Lower leg skin (tissue), 4 donors: ENCODE measurements at regions not wholly inside any gene's neighbourhood (a gene's known extent, or its start where the extent isn't known, plus 50 kb on each side); places are given as distances from the start of the nearest gene placed in this dataset.

Experiments used
- DNase-seq, 2 donors: peaks; one replicate each; pipeline ENCODE4 v3.0.0-alpha.2; 2019; ENCODE audit warnings: low spot score in 2 of 2
- H3K4me3 ChIP-seq: fragments of 200-600 bp; sonication (generic); 2 replicates; pipeline ENCODE4 v1.5.1; 2017; ENCODE audit warnings: mild to moderate bottlenecking, low read depth; ENCODE audit not compliant: poor library complexity, severe bottlenecking
- CTCF ChIP-seq, 3 donors: fragments of 450-650 bp; IDR thresholded peaks; one replicate each; pipeline ENCODE4 v1.5.1; 2016; ENCODE audit warnings: antibody characterized with exemption in 3 of 3, mild to moderate bottlenecking in 3 of 3, moderate library complexity in 2 of 3
- POLR2A ChIP-seq, 2 donors: fragments of 450-650 bp; IDR thresholded peaks; one replicate each; pipeline ENCODE4 v1.6.1; 2016 to 2017; ENCODE audit warnings: antibody characterized with exemption in 2 of 2, mild to moderate bottlenecking in 1 of 2, moderate library complexity in 1 of 2
- WGBS, 2 donors: methylation state at CpG; one replicate each; pipeline ENCODE4 v1.1.5; 2018; 5-methylcytosine and 5-hydroxymethylcytosine counted together
- intact Hi-C: fragments of 100-400 bp; cut with DNase I; formaldehyde crosslinking; loops from one replicate; pipeline ENCODE4 v1.15.0; 2023; ENCODE audit warnings: low total_unique reads

- H3K4me3 ChIP-seq: no peak overlapping the region
- WGBS, 2 donors: 65 to 79% methylated on average over 5 of the region's 5 CpGs
- TF ChIP-seq CTCF (IDR thresholded peaks at IDR 0.05) (no peak), POLR2A (IDR thresholded peaks at IDR 0.05) (no peak)
- peak in 1 of 2 donors; percentile 82 for DNase-seq
- intact Hi-C loops: no loop called here
These were observed 193.3 kb downstream of the ANKRD30B start for GRCh38 chr18:14941256-14941655.

GRCh38 chr18:14941792-14942191 lies 193.8 kb downstream of the ANKRD30B start:
- no peak overlapping the region for H3K4me3 ChIP-seq
- TF ChIP-seq POLR2A (IDR thresholded peaks at IDR 0.05) (no peak), CTCF (IDR thresholded peaks at IDR 0.05) (no peak)
- intact Hi-C loops: no loop called here
- DNase-seq: peak in 1 of 2 donors; percentile 36
- WGBS, 2 donors: 40 to 60% methylated on average over 3 of the region's 3 CpGs

- intact Hi-C loops: no loop called here
- TF ChIP-seq POLR2A (IDR thresholded peaks at IDR 0.05): no peak
- TF ChIP-seq CTCF (IDR thresholded peaks at IDR 0.05): no peak
- WGBS, 2 donors: 82 to 92% methylated on average over 7 of the region's 7 CpGs
- DNase-seq: peak in 1 of 2 donors; percentile 21
- no peak overlapping the region for H3K4me3 ChIP-seq
These were observed 194.3 kb downstream of the ANKRD30B start for GRCh38 chr18:14942275-14942674.

GRCh38 chr18:14943486-14943885 lies 195.5 kb downstream of the ANKRD30B start:
- 93 to 95% methylated on average over 9 of the region's 9 CpGs for WGBS, 2 donors
- H3K4me3 ChIP-seq: no peak overlapping the region
- no peak for TF ChIP-seq CTCF (IDR thresholded peaks at IDR 0.05)
- no peak for TF ChIP-seq POLR2A (IDR thresholded peaks at IDR 0.05)
- intact Hi-C loops: no loop called here
- DNase-seq: peak in 1 of 2 donors; percentile 77

GRCh38 chr18:14943967-14944636 lies 196.1 kb downstream of the ANKRD30B start:
- TF ChIP-seq POLR2A (IDR thresholded peaks at IDR 0.05) (no peak), CTCF (IDR thresholded peaks at IDR 0.05) (no peak)
- intact Hi-C loops: no loop called here
- WGBS, 2 donors: 74 to 81% methylated on average over 17 of the region's 17 CpGs
- H3K4me3 ChIP-seq: no peak overlapping the region
- DNase-seq: peak in 1 of 2 donors; percentile 49

GRCh38 chr18:14944838-14945237 lies 196.9 kb downstream of the ANKRD30B start:
- DNase-seq: peak in 1 of 2 donors; percentile 53
- intact Hi-C loops: no loop called here
- 81 to 85% methylated on average over 4 to 7 of the region's 7 CpGs for WGBS, 2 donors
- no peak overlapping the region for H3K4me3 ChIP-seq
- TF ChIP-seq CTCF (IDR thresholded peaks at IDR 0.05): no peak
- TF ChIP-seq POLR2A (IDR thresholded peaks at IDR 0.05): no peak
